HG02642 (cell line): ENCODE measurements at regions not wholly inside any gene's neighbourhood (a gene's known extent, or its start where the extent isn't known, plus 50 kb on each side); places are given as distances from the start of the nearest gene placed in this dataset.

ENCODE experiments used
- ATAC-seq: cut with Tn5 transposase; IDR thresholded peaks from one replicate; pipeline ENCODE4 v1.9.1; 2021; ENCODE audit warnings: mild to moderate bottlenecking; ENCODE audit not compliant: unreplicated experiment, poor library complexity

- ATAC-seq, result no peak
These were observed 197.7 kb downstream of the MTX2 start for GRCh38 chr2:176466918-176467452.

- no peak for ATAC-seq
These were observed 198.4 kb downstream of the MTX2 start for GRCh38 chr2:176467595-176467994.

GRCh38 chr2:176468457-176469113, 199.3 kb downstream of the MTX2 start:
- ATAC-seq, result no peak

DNA sequence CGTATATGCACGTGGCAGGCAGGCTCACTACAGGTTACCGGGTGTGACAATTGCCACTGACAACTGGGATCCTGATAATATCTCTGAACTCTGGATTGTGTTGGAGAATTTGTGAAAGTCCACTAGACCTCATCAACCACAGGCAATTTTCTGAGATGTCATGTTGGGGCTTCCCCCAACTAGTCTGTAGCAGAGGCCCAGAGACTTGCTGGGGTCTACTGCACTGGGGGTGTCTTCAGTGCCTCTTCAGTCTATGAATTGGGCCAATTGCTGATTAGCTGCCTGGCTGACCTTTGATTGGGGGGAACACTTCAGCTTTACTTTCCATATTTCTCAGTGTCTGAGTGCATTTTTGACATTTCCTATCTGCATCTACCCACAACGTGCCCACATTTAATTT, 201.5 kb downstream of the MTX2 start:
- no peak for ATAC-seq

DNA sequence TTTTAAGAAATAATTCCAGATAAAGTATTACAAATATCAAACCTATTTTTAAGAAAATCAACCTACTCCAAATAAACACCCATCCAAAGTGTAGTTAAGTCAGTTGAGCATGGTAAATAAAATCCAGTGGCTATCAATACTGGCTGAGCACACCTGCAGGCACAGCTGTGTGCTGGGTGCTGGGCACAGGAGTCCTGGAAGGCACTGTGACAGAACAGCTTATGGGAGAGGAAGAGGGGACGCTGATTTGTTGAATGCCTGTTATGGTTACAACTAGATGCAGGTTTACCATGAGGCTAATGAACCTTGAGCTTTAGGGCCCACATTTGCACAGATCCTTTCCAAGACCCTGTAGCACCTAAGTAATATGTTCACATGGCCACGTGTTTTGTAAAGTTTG, 202.7 kb downstream of the MTX2 start:
- no peak for ATAC-seq

- ATAC-seq, result peak; percentile 65
These were observed 203.9 kb downstream of the MTX2 start for GRCh38 chr2:176473177-176473576.

DNA sequence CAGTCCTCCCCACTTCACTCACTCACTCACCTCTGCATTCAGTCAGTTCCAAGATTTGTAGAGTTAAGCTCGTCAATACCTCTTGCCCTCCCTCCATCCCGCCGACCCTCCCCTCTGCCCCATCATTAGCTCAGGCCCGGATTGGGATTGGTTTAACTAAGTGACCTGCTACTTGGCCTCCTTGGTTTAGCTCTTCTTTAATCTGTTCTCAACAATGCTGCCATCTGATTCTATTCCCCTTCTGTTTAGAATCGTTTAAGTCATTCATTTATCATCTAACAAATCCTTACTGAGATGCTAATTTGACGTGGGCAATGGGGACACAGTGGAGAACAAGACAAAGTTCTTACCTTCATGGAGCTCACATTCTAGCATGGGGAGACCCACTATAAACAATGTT, 204.6 kb downstream of the MTX2 start:
- no peak for ATAC-seq

DNA sequence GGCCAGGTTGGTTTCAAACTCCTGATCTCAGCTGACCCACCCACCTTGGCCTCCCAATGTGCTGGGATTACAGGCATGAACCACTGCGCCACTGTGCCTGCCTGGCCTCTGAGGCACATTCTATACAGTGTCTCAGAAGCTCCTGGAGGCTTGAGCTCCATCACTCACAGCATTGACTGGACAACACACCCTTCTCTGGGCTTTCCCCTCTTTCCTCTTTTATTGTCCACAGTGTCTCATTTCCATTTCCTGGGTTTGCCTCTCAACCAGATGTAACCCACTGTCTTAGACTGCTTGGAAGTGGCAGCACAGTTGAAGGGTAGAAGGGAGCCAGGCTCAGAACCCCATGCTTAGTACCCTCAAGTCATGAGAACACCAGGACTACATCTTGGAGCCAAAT, 208.1 kb downstream of the MTX2 start:
- no peak for ATAC-seq

- no peak for ATAC-seq
These were observed 210.7 kb downstream of the MTX2 start for GRCh38 chr2:176479961-176480360.

DNA sequence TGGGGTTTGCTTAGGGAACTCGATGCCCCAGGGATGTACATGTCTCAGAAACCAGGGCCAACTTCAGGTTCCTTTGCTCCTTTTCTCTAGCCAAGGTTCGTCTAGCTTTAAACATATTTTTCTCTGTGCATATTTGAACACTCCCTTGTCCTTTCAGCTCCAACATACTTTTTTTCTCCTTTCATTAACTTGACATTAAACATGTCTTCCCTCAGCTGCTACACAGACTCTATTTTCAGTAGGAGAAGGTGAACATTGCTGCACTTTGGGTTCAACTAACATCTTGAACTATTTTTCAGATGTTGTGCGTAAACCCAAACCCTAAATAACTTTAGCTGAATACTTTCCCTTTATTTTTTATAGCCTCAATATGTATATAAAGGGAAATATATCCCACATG, 212.9 kb downstream of the MTX2 start:
- ATAC-seq, result no peak

GRCh38 chr2:176483476-176483875, 214.2 kb downstream of the MTX2 start:
- ATAC-seq, result no peak

GRCh38 chr2:176483901-176484568, 214.8 kb downstream of the MTX2 start:
- no peak for ATAC-seq

GRCh38 chr2:176484838-176485237, 215.6 kb downstream of the MTX2 start:
- no peak for ATAC-seq

DNA sequence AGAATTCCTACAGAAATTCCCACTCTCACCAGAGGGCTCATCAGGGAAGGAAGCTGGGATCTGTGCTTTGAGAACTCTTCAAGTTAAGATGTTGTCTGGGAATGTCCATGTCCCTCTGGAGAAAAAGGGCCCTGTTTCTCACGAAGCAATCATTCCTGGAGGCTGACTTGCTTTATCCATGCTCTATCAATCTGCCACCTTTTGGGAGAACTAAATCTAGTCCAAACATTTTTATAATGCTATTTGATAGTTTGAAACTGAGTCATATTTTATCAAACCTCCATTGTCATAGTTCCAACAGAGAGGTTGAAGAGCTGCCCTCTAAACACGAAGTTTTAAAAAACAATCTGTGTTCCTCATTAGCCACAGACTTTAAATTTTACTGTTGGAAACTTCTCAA, 219.2 kb downstream of the MTX2 start:
- ATAC-seq, result no peak

DNA sequence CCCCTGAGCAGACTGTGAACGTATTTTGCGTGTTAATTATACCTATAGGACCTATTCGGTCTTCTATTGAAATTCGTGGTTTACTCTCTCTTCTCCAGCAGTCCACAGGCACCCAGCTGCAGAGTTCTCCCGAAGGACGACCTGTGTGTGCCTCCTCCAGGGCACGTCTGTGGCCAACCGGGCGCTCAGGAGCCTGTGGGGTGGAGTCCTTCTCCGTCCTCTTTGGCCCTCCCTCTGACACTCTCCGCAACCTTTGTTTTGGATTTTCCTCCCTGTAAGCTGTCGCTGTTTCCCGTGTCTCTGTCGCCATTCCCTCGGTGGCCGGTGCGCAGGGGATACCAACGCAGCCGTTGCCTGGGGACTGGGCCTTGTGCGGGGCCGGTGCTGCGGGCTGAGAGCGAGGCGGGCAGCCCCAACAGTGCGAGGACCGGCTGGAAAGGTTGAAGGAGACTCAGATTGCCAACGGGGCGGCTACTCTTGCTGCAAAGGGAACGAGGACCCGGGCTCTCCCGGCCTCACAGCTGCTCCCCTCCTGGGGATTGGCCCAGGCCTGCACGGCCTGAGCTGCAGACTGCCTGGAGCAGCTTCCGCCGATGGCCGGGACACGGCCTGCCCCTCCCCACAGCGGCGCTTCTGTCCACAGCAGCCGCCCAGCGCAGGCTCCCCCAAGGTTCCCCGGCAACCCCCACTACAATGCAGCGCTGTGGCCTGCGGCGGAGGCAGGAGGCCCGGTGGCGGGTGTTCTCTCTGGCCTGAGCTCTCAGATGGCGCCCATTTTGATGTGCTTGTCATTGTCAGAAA, 221.0 kb downstream of the MTX2 start:
- no peak for ATAC-seq

DNA sequence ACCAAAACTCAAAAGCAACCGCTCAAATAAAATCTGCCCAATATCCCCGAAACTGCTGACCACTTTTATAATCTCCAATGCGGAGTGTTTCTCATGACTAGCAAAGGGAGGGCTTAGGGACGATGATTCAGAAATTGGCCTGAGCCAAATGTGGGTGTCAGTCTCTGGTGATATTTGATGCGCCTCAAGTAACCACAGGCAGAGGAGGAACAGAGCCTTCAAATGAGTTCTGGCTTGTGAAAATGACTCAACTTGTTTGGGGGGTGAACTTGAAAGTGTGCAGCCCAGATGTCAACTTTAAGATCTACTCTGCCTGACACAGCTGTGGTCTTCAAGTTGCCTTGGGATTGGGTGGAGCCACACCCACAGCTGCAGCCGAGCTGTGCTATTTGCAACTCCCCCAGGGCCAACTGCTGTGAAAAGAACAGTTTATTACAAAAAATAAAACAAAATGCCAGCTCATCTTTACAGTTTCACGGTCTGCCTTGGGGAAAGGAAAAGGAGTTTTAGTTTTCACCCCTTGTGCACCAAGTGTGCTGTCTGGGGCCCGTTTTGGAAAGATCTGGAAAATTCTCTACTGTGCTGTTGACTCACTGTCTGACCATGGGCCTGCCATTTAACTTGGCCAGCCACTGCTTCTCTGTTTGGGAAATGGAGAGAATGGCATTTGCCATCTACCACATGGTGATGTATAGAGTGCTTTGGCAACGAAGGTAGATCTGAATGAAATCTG, 222.1 kb downstream of the MTX2 start:
- ATAC-seq, result peak; percentile 89

DNA sequence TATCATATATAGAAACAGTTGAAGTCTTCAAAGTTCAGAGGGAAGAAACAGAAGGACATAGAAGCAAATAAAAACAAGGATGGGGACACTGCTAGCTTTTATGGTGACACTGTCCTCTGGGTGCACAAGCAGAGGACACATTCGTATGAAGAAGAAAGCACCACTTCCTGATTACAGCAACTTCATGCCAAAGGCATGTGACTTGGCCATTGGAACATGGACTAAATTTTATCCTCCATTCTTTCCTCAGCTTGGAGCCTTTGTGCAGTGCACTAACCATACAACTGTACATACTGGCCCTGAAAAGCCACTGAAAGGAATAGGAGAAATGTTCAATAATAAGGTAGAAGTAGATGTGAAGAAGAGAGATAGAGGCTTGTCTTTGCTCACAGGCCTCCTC, 223.3 kb downstream of the MTX2 start:
- no peak for ATAC-seq

GRCh38 chr2:176493226-176493825, 224.1 kb downstream of the MTX2 start:
- ATAC-seq, result no peak

- ATAC-seq, result no peak
These were observed 224.7 kb downstream of the MTX2 start for GRCh38 chr2:176493909-176494308.

- ATAC-seq, result no peak
These were observed 225.7 kb downstream of the MTX2 start for GRCh38 chr2:176494949-176495353.
